Uterus (tissue), 2 donors: ENCODE measurements at regions not wholly inside any gene's neighbourhood (a gene's known extent, or its start where the extent isn't known, plus 50 kb on each side); places are given as distances from the start of the nearest gene placed in this dataset.

Source experiments
- CTCF ChIP-seq, 4 experiments: fragments of 200-600 bp in 2 of 4; fragments of 450-650 bp in 2 of 4; sonication (generic) in 2 of 4; IDR thresholded peaks; one replicate each; pipeline ENCODE4 v1.5.1; 2016 to 2019; ENCODE audit warnings: antibody characterized with exemption in 4 of 4, mild to moderate bottlenecking in 2 of 4, moderate library complexity in 1 of 4
- POLR2A ChIP-seq, 2 donors: fragments of 450-650 bp; IDR thresholded peaks; one replicate each; pipeline ENCODE4 v1.6.1; 2016; ENCODE audit warnings: antibody characterized with exemption in 2 of 2, mild to moderate bottlenecking in 1 of 2, moderate library complexity in 1 of 2

- TF ChIP-seq CTCF (IDR thresholded peaks at IDR 0.05) (no peak), POLR2A (IDR thresholded peaks at IDR 0.05) (no peak)
Observed at GRCh38 chr6:91822581-91822980, 1235.7 kb upstream of the MAP3K7 start.
